ENCODE measurements at regions not wholly inside any gene's neighbourhood (a gene's known extent, or its start where the extent isn't known, plus 50 kb on each side); places are given as distances from the start of the nearest gene placed in this dataset.

DNA sequence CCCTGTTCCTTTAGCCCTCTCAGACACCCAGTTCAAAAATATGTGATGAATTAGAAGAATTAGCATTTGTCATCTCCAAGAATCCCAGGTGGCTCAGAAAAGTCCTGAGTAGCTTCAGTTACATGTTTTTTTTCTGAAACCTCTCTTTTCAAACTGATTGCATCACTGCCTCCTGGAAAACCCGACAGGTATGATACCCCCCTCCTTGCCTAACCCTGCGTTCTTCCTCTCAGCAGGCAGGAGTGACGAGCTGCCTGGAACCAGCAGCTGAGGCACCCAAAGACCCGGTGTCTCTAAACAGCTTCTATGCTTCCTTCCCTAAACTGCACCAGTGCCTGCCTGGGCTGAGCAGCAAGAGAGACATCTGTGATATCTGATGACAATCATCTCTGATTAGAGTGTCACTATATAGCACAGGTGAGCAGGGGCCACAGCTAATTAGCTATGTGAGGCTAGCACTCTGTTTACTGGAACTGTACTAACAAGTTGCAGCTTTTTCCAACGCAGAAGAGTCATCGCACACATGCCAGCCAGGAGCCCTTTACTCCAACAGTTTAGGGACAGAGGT, 376.4 kb upstream of the ATP5MC3 start:
- peak overlapping the region; percentile 19 for H3K4me2 ChIP-seq (ENCODE audit: low read length)
- no peaks in the 10 kb centered on the region for H3K27me3 ChIP-seq (ENCODE audit: control insufficient read depth, insufficient read depth, low read length)
- no peaks in the 10 kb centered on the region for H3K4me1 ChIP-seq
- no peak overlapping the region for H3K27ac ChIP-seq
- no peaks in the 10 kb centered on the region for H3K36me3 ChIP-seq (ENCODE audit: control insufficient read depth, insufficient read depth, low read length)
- H2AFZ ChIP-seq = peak overlapping the region; percentile 44
- no peak overlapping the region for H3K9ac ChIP-seq
- H3K4me3 ChIP-seq (ENCODE audit: low read depth, low read length) = no peak overlapping the region
- H3K9me3 ChIP-seq (ENCODE audit: control insufficient read depth, low read length) = no peaks in the 10 kb centered on the region
- TF ChIP-seq, protein P1, sequence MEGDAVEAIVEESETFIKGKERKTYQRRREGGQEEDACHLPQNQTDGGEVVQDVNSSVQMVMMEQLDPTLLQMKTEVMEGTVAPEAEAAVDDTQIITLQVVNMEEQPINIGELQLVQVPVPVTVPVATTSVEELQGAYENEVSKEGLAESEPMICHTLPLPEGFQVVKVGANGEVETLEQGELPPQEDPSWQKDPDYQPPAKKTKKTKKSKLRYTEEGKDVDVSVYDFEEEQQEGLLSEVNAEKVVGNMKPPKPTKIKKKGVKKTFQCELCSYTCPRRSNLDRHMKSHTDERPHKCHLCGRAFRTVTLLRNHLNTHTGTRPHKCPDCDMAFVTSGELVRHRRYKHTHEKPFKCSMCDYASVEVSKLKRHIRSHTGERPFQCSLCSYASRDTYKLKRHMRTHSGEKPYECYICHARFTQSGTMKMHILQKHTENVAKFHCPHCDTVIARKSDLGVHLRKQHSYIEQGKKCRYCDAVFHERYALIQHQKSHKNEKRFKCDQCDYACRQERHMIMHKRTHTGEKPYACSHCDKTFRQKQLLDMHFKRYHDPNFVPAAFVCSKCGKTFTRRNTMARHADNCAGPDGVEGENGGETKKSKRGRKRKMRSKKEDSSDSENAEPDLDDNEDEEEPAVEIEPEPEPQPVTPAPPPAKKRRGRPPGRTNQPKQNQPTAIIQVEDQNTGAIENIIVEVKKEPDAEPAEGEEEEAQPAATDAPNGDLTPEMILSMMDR (IDR thresholded peaks at IDR 0.05) = no peak
- no peaks in the 10 kb centered on the region for H3K79me2 ChIP-seq

DNA sequence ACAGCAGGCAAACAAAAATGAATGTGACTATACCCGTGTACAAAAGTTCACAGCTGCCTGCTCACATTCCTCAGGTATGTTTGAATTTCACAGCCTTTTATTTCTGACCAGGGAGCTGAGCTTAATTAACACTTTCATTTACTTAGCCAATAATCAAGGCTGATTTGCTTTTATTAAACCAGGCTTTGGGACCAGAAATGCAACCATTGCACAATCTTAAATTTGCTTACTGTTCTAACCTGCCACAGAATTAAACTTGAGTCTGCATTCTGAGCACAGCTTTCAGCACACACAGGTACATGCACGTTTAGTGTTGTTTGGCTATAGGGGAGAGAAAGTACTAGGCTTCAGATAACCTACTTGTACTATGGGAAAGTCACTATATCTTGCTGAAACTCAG, 372.4 kb upstream of the ATP5MC3 start:
- Histone ChIP-seq H2AFZ (no peak overlapping the region), H3K9me3 (ENCODE audit: control insufficient read depth, low read length) (no peaks in the 10 kb centered on the region), H3K27ac (no peak overlapping the region), H3K36me3 (ENCODE audit: control insufficient read depth, insufficient read depth, low read length) (no peaks in the 10 kb centered on the region), H3K9ac (no peak overlapping the region), H3K4me3 (ENCODE audit: low read depth, low read length) (no peak overlapping the region), H3K79me2 (no peaks in the 10 kb centered on the region), H3K27me3 (ENCODE audit: control insufficient read depth, insufficient read depth, low read length) (no peaks in the 10 kb centered on the region), H3K4me1 (no peaks in the 10 kb centered on the region), H3K4me2 (ENCODE audit: low read length) (peak overlapping the region; percentile 25)
- TF ChIP-seq, protein P1 (IDR thresholded peaks at IDR 0.05) = no peak

DNA sequence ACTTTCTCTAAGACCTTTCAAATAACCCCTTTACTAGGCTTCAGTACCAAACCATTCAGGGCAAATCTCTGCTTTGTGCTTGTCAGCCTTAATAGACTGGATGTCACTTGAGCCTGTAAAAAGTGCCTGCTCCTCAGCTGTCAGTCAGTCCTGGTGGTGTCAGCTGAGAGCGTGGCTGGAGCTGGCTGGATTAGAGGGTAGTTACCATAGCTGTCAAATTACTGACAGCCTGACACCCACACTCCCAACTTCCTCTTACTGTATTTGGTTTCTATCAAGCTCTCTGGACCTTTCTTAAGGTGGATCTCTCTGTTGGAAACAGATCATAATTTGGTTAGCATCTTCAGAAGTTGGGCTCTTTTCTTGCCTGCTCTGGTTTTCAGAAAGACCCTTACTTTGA, 371.4 kb upstream of the ATP5MC3 start:
- no peak overlapping the region for H3K4me3 ChIP-seq (ENCODE audit: low read depth, low read length)
- H3K4me1 ChIP-seq = no peaks in the 10 kb centered on the region
- H3K79me2 ChIP-seq = no peaks in the 10 kb centered on the region
- no peak overlapping the region for H3K27ac ChIP-seq
- TF ChIP-seq, protein P1 (IDR thresholded peaks at IDR 0.05) = no peak
- H3K36me3 ChIP-seq (ENCODE audit: control insufficient read depth, insufficient read depth, low read length) = no peaks in the 10 kb centered on the region
- no peak overlapping the region for H3K9ac ChIP-seq
- H3K27me3 ChIP-seq (ENCODE audit: control insufficient read depth, insufficient read depth, low read length) = no peaks in the 10 kb centered on the region
- no peak overlapping the region for H3K4me2 ChIP-seq (ENCODE audit: low read length)
- no peak overlapping the region for H2AFZ ChIP-seq
- H3K9me3 ChIP-seq (ENCODE audit: control insufficient read depth, low read length) = no peaks in the 10 kb centered on the region

DNA sequence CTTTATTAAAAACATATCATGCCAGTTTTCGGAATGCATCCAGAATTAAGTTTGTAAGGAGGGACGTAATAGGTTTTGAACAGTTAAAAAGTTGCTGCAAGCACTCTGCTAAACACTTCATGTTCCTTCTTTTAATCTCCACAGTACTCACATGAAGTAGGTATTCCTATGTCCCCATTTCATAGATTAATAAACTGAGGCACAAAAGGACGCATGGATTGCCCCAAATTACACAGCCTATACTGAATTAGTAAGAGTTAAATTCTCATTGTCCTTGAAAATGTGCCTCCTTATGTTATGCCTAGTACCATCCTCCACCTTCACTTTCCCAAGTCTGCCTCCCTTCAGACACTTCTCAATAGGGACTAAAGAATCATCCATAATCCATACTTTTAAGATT, 358.9 kb upstream of the ATP5MC3 start:
- no peak overlapping the region for H3K4me3 ChIP-seq (ENCODE audit: low read depth, low read length)
- H3K4me2 ChIP-seq (ENCODE audit: low read length) = no peak overlapping the region
- H3K9ac ChIP-seq = no peak overlapping the region
- no peaks in the 10 kb centered on the region for H3K79me2 ChIP-seq
- no peak overlapping the region for H3K27ac ChIP-seq
- no peaks in the 10 kb centered on the region for H3K36me3 ChIP-seq (ENCODE audit: control insufficient read depth, insufficient read depth, low read length)
- no peaks in the 10 kb centered on the region for H3K9me3 ChIP-seq (ENCODE audit: control insufficient read depth, low read length)
- H2AFZ ChIP-seq = no peak overlapping the region
- no peaks in the 10 kb centered on the region for H3K4me1 ChIP-seq
- TF ChIP-seq, protein P1 (IDR thresholded peaks at IDR 0.05) = no peak
- H3K27me3 ChIP-seq (ENCODE audit: control insufficient read depth, insufficient read depth, low read length) = no peaks in the 10 kb centered on the region

DNA sequence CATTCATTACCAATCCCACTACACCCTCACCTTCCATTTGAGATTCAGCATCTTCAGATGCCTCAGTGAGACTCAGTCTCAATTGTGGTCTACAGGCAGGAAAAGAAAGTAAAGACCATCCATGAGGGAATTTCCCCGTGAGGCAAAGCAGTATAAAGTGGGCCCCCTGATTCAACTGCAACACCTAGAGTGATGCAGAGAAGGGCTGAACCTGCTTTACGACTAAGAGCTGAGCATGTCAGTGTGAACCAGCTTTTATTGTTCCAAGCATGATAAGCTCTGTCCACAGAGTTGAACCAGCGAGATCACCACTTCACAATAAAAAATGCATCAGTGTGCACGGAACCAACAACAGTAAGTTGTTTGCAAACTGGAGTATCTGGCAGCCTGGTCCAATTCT, 357.6 kb upstream of the ATP5MC3 start:
- H3K27ac ChIP-seq = no peak overlapping the region
- H3K36me3 ChIP-seq (ENCODE audit: control insufficient read depth, insufficient read depth, low read length) = no peaks in the 10 kb centered on the region
- H3K79me2 ChIP-seq = no peaks in the 10 kb centered on the region
- H3K4me1 ChIP-seq = no peaks in the 10 kb centered on the region
- H3K4me3 ChIP-seq (ENCODE audit: low read depth, low read length) = no peak overlapping the region
- TF ChIP-seq, protein P1 (IDR thresholded peaks at IDR 0.05) = no peak
- no peak overlapping the region for H3K4me2 ChIP-seq (ENCODE audit: low read length)
- no peak overlapping the region for H3K9ac ChIP-seq
- no peaks in the 10 kb centered on the region for H3K27me3 ChIP-seq (ENCODE audit: control insufficient read depth, insufficient read depth, low read length)
- no peaks in the 10 kb centered on the region for H3K9me3 ChIP-seq (ENCODE audit: control insufficient read depth, low read length)
- H2AFZ ChIP-seq = no peak overlapping the region

Measured in parathyroid adenoma (tissue), 2 donors.